Testis (tissue), 2 donors: ENCODE measurements at regions not wholly inside any gene's neighbourhood (a gene's known extent, or its start where the extent isn't known, plus 50 kb on each side); places are given as distances from the start of the nearest gene placed in this dataset.
"Not testable (repeated sequence)": the region's sequence is repeated elsewhere in the genome, so short reads cannot be mapped to it uniquely, and the experiment has no call there.

Experiments
- CTCF ChIP-seq, 3 experiments: fragments of 450-650 bp in 2 of 3; fragments of 200-600 bp in 1 of 3; sonication (generic) in 1 of 3; IDR thresholded peaks; one replicate each; pipeline ENCODE4 v1.5.1; 2016 to 2019; ENCODE audit warnings: antibody characterized with exemption in 3 of 3, mild to moderate bottlenecking in 2 of 3, moderate library complexity in 1 of 3
- POLR2A ChIP-seq: fragments of 450-650 bp; IDR thresholded peaks from one replicate; pipeline ENCODE4 v1.6.1; 2017; ENCODE audit warnings: antibody characterized with exemption, mild to moderate bottlenecking, moderate library complexity

GRCh38 chr6:84944926-84945325, 180.5 kb upstream of the TBX18 start:
- not testable (repeated sequence) for TF ChIP-seq CTCF (IDR thresholded peaks at IDR 0.05); POLR2A
